ENCODE measurements at regions not wholly inside any gene's neighbourhood (a gene's known extent, or its start where the extent isn't known, plus 50 kb on each side); places are given as distances from the start of the nearest gene placed in this dataset.

DNA sequence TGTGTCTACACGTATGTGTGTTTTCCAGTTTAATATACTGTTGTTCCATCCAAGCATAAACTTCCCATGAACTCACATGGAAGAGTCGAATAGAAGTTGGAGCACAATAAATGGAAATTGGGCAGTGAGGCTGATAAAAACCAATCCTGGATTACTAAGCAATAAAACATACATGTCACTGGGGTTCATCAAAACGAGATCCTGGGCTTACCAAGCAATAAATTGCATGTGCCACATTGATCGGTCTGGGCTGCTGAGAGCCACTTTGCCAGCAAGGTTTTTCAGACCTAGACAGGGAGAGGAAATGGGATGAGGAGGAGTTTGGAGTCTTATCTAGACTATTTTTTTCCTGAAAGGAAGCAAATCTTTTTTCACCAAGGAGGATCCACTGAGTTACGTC is 322.3 kb upstream of the C16orf82 start:
- no peaks in the 10 kb centered on the region for H3K9me2 ChIP-seq (ENCODE audit: low read depth, low read length)
- no peaks in the 10 kb centered on the region for H4K20me1 ChIP-seq (ENCODE audit: insufficient read depth, low read length)
- no peak overlapping the region for H3K9ac ChIP-seq (ENCODE audit: low read length)
- H3K9me3 ChIP-seq (ENCODE audit: low read length) = no peaks in the 10 kb centered on the region
- H3K27ac ChIP-seq (ENCODE audit: low read depth, low read length, poor library complexity, severe bottlenecking) = no peak overlapping the region
- no peaks in the 10 kb centered on the region for H3K27me3 ChIP-seq (ENCODE audit: insufficient read depth, low read length)
- TF ChIP-seq CTCF (IDR thresholded peaks at IDR 0.05; ENCODE audit: low read length) (no peak), EZH2 (IDR thresholded peaks at IDR 0.05; ENCODE audit: borderline replicate concordance, low read length) (no peak)
- no peak overlapping the region for H3K4me2 ChIP-seq (ENCODE audit: low read length)
- no peaks in the 10 kb centered on the region for H3K79me2 ChIP-seq (ENCODE audit: insufficient read depth, low read length)
- no peaks in the 10 kb centered on the region for H3F3A ChIP-seq (ENCODE audit: insufficient read depth, low read length)
- H3K4me1 ChIP-seq (ENCODE audit: insufficient read depth, low read length, severe bottlenecking) = no peaks in the 10 kb centered on the region
- H3K4me3 ChIP-seq (ENCODE audit: low read depth, low read length, poor library complexity, severe bottlenecking) = no peak overlapping the region
- no peak overlapping the region for H2AFZ ChIP-seq (ENCODE audit: low read length)
- H3K36me3 ChIP-seq (ENCODE audit: insufficient read depth, low read length) = no peaks in the 10 kb centered on the region

GRCh38 chr16:26747760-26748159 is 319.0 kb upstream of the C16orf82 start:
- Histone ChIP-seq H3K9me2 (ENCODE audit: low read depth, low read length) (no peaks in the 10 kb centered on the region), H3K27ac (ENCODE audit: low read depth, low read length, poor library complexity, severe bottlenecking) (no peak overlapping the region), H3K9ac (ENCODE audit: low read length) (no peak overlapping the region), H4K20me1 (ENCODE audit: insufficient read depth, low read length) (no peaks in the 10 kb centered on the region), H3K27me3 (ENCODE audit: insufficient read depth, low read length) (0 out of 2 replicates have a peak, but pooled peaks cover 3% of the 10 kb centered on the region), H3F3A (ENCODE audit: insufficient read depth, low read length) (no peaks in the 10 kb centered on the region), H2AFZ (ENCODE audit: low read length) (no peak overlapping the region), H3K4me2 (ENCODE audit: low read length) (no peak overlapping the region), H3K4me1 (ENCODE audit: insufficient read depth, low read length, severe bottlenecking) (no peaks in the 10 kb centered on the region), H3K4me3 (ENCODE audit: low read depth, low read length, poor library complexity, severe bottlenecking) (no peak overlapping the region), H3K36me3 (ENCODE audit: insufficient read depth, low read length) (no peaks in the 10 kb centered on the region), H3K9me3 (ENCODE audit: low read length) (no peaks in the 10 kb centered on the region), H3K79me2 (ENCODE audit: insufficient read depth, low read length) (no peaks in the 10 kb centered on the region)
- TF ChIP-seq EZH2 (IDR thresholded peaks at IDR 0.05; ENCODE audit: borderline replicate concordance, low read length) = no peak
- no peak for TF ChIP-seq CTCF (IDR thresholded peaks at IDR 0.05; ENCODE audit: low read length)

DNA sequence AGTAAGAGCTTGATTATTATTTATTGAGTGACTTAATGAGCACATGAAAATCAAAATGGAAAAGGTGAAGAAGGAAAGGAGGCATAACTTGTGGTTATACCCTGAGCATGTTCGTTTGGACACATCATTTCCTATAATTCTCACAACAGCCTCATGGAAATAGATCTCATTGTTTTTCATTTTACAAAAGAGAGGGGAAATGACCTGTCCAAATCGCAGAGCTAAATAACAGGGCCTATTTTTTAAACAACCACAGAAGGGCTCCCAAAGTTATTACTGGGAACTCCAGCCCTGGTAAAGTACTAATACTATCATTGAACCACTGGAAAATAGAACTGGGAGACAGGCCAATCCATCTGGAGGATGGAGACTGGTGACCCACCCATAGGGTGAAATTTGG is 317.7 kb upstream of the C16orf82 start:
- Histone ChIP-seq H3K9me3 (ENCODE audit: low read length) (no peaks in the 10 kb centered on the region), H2AFZ (ENCODE audit: low read length) (no peak overlapping the region), H3K36me3 (ENCODE audit: insufficient read depth, low read length) (no peaks in the 10 kb centered on the region), H3F3A (ENCODE audit: insufficient read depth, low read length) (no peaks in the 10 kb centered on the region), H3K9ac (ENCODE audit: low read length) (no peak overlapping the region), H3K27me3 (ENCODE audit: insufficient read depth, low read length) (0 out of 2 replicates have a peak, but pooled peaks cover 3% of the 10 kb centered on the region), H4K20me1 (ENCODE audit: insufficient read depth, low read length) (no peaks in the 10 kb centered on the region), H3K4me3 (ENCODE audit: low read depth, low read length, poor library complexity, severe bottlenecking) (no peak overlapping the region), H3K4me1 (ENCODE audit: insufficient read depth, low read length, severe bottlenecking) (no peaks in the 10 kb centered on the region), H3K27ac (ENCODE audit: low read depth, low read length, poor library complexity, severe bottlenecking) (no peak overlapping the region), H3K9me2 (ENCODE audit: low read depth, low read length) (no peaks in the 10 kb centered on the region), H3K79me2 (ENCODE audit: insufficient read depth, low read length) (no peaks in the 10 kb centered on the region), H3K4me2 (ENCODE audit: low read length) (no peak overlapping the region)
- TF ChIP-seq EZH2 (IDR thresholded peaks at IDR 0.05; ENCODE audit: borderline replicate concordance, low read length) = no peak
- TF ChIP-seq CTCF (IDR thresholded peaks at IDR 0.05; ENCODE audit: low read length) = no peak
